Fibroblast of skin of left biceps (primary cell): ENCODE measurements at regions not wholly inside any gene's neighbourhood (a gene's known extent, or its start where the extent isn't known, plus 50 kb on each side); places are given as distances from the start of the nearest gene placed in this dataset.

ENCODE experiments used
- DNase-seq, 2 experiments: peaks; one replicate each; pipeline ENCODE4 v3.0.0-alpha.2; 2013; ENCODE audit warnings: low read depth in 2 of 2

DNA sequence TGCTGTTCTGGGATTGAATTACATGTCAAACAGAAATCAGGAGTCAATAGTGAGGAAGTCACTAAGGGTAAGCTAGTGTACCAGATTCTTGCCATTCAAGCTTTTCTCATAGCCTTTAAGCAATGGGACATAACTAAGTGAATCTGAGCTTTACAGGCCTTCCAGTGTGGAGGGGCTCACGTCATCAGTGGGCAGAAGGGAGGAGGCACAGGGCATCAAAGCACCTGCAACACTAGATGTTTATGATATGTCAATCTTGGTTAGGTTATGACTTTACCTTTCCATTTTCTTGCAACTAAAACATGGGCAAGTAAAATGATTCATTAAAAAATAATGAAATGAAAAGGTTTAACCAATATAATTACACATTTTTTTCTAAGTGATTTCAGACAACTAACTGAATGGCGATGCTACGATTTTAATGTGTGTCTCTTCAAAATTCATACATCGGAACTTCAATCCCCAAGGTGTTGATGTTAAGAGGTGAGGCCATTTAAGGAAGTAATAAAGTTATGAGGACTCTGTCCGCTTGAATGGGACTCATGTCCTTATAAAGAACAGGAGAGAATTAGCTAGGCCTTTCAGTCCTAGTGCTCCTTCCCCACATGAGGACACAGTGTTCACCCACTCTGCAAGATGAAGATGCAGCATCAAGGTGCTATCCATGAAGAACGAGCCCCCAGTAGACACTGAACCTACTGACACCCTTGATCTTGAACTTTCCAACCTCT, 1169.2 kb upstream of the NXPH2 start:
- DNase-seq = no peak

DNA sequence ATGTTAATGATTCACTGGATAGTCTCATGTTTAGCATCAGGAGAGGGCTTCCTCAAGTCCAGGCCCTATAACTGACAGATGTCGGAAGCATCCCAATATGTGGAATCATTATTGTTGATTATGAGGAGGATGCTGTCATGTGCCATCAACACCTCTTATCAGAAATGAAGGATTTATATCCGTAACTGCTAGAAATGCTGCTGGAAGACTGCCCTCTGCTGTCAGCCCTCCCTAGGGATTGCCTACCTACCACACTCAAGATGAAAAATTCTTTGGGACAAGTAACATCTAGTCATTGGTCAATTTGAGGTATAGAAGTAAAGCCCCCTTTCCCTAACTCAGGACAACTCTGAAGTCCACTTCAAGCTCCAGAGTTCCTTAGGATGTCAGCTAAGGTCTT, 1166.5 kb upstream of the NXPH2 start:
- no peak for DNase-seq

DNA sequence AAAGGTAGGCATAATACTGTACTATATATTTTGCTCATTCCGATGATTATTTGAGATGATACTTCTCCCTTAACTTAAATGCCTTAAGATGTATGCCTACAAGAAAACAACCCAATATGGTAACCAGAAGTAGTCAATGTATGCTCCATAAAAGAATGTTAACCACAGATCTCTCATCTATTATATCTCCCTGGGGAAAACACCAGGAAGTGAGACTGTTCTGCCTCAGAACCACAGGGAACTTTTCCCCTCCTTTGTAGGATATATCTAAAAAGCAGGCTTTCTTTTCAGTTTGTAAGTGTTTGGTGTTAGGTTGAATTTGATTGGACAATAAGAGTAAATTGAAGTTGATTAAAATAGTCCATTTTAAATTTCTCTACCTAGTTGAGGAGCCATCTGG, 1160.5 kb upstream of the NXPH2 start:
- DNase-seq = peak; percentile 15 to 17

GRCh38 chr2:139925903-139926302, 1145.7 kb upstream of the NXPH2 start:
- DNase-seq = no peak

GRCh38 chr2:139924070-139924469, 1143.9 kb upstream of the NXPH2 start:
- no peak for DNase-seq

GRCh38 chr2:139918982-139919381, 1138.8 kb upstream of the NXPH2 start:
- DNase-seq = no peak

- DNase-seq = no peak
Measured at GRCh38 chr2:139917690-139918384, 1137.6 kb upstream of the NXPH2 start.

DNA sequence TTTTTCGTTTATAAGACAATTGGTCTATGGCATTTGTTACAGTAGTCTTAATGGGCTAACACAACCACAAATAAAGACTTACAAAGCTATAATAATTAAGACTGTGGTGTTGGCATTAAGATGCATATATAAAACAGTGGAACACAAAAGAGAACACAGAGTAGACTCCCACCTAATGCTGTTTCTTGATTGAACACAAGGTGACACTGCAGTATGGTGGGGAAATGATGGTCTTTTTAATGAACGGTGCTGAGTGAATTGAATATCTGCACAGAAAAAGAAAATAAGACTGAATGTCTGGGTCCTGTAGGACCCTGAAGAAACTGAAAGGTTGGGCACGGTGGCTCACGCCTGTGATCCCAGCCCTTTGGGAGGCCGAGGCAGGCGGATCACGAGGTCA, 1136.6 kb upstream of the NXPH2 start:
- DNase-seq = no peak

GRCh38 chr2:139911160-139911559, 1131.0 kb upstream of the NXPH2 start:
- no peak for DNase-seq

GRCh38 chr2:139909136-139909535, 1128.9 kb upstream of the NXPH2 start:
- DNase-seq = no peak

- DNase-seq = no peak
Measured at GRCh38 chr2:139905624-139906023, 1125.4 kb upstream of the NXPH2 start.

DNA sequence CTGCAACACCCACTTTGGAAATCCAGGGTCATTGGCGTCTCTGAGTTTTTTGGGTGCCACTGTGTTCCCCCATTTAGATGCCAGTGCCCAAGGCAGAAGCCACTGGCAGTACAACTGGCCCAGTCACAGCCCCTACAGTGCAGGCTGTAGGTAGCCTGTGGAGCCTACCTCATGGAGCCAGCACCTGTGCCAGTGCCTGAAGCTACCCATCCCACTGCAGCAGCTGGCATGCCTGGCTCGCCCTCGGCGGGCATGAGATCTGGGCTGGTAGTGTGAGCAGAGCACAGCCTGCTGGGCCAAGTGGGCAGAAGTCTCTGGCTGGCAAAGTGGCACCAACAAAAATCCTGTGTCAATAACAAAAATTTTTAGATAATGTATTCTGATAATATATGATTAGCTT, 1111.4 kb upstream of the NXPH2 start:
- DNase-seq = no peak

GRCh38 chr2:139885921-139886498, 1105.8 kb upstream of the NXPH2 start:
- DNase-seq = no peak

- no peak for DNase-seq
Measured at GRCh38 chr2:139876964-139877363, 1096.8 kb upstream of the NXPH2 start.

GRCh38 chr2:139876321-139876720, 1096.1 kb upstream of the NXPH2 start:
- no peak for DNase-seq

DNA sequence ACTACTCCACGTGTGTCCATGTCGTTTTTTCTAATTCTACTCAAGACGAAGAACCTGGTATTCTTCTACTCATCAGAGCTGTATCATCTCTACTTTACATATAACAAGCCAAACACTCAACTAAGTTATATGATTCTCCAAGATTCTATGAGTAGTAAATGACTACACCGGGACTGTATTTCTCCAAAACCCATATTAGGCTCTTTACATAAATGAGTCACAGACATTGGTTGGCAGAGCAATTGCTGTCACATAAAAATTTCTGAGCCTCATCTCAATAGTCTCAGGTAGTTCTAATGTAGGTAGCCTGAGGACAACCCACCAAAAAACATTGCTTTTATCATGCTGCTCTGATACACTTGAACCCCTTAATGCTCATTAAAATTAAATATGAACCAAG, 1092.3 kb upstream of the NXPH2 start:
- no peak for DNase-seq

- no peak for DNase-seq
Measured at GRCh38 chr2:139872032-139872431, 1091.8 kb upstream of the NXPH2 start.

- DNase-seq = no peak
Measured at GRCh38 chr2:139867601-139868226, 1087.5 kb upstream of the NXPH2 start.

- no peak for DNase-seq
Measured at GRCh38 chr2:139864821-139865302, 1084.7 kb upstream of the NXPH2 start.

- no peak for DNase-seq
Measured at GRCh38 chr2:139854769-139855483, 1074.7 kb upstream of the NXPH2 start.

- no peak for DNase-seq
Measured at GRCh38 chr2:139850254-139850890, 1070.2 kb upstream of the NXPH2 start.
